Left forelimb (tissue), 1 donor: ENCODE measurements at regions not wholly inside any gene's neighbourhood (a gene's known extent, or its start where the extent isn't known, plus 50 kb on each side); places are given as distances from the start of the nearest gene placed in this dataset.

Source experiments
- DNase-seq: peaks from one replicate; pipeline ENCODE4 v3.0.0-alpha.2; 2018; ENCODE audit warnings: low spot score

GRCh38 chr11:116473206-116473769, 299.5 kb downstream of the BUD13 start:
- DNase-seq = no peak

- no peak for DNase-seq
Measured at GRCh38 chr11:116472651-116473050, 300.1 kb downstream of the BUD13 start.

- no peak for DNase-seq
Measured at GRCh38 chr11:116471608-116472256, 301.1 kb downstream of the BUD13 start.

GRCh38 chr11:116468699-116469098, 304.1 kb downstream of the BUD13 start:
- no peak for DNase-seq

GRCh38 chr11:116467823-116468222, 305.0 kb downstream of the BUD13 start:
- DNase-seq = no peak

- DNase-seq = no peak
Measured at GRCh38 chr11:116466801-116467200, 306.0 kb downstream of the BUD13 start.

- DNase-seq = no peak
Measured at GRCh38 chr11:116466191-116466590, 306.6 kb downstream of the BUD13 start.

GRCh38 chr11:116465056-116465455, 307.7 kb downstream of the BUD13 start:
- DNase-seq = no peak

- DNase-seq = no peak
Measured at GRCh38 chr11:116461789-116462188, 311.0 kb downstream of the BUD13 start.

- no peak for DNase-seq
Measured at GRCh38 chr11:116460156-116460920, 312.4 kb downstream of the BUD13 start.

- DNase-seq = no peak
Measured at GRCh38 chr11:116459185-116460045, 313.4 kb downstream of the BUD13 start.

- no peak for DNase-seq
Measured at GRCh38 chr11:116458546-116458945, 314.2 kb downstream of the BUD13 start.

- DNase-seq = no peak
Measured at GRCh38 chr11:116457336-116458007, 315.3 kb downstream of the BUD13 start.

- DNase-seq = no peak
Measured at GRCh38 chr11:116454951-116455350, 317.8 kb downstream of the BUD13 start.

- DNase-seq = no peak
Measured at GRCh38 chr11:116454020-116454645, 318.7 kb downstream of the BUD13 start.

- DNase-seq = no peak
Measured at GRCh38 chr11:116452461-116452860, 320.3 kb downstream of the BUD13 start.

- no peak for DNase-seq
Measured at GRCh38 chr11:116449522-116449921, 323.3 kb downstream of the BUD13 start.

- no peak for DNase-seq
Measured at GRCh38 chr11:116446048-116446941, 326.5 kb downstream of the BUD13 start.

GRCh38 chr11:116445108-116446047, 327.4 kb downstream of the BUD13 start:
- DNase-seq = no peak
